ENCODE measurements at regions not wholly inside any gene's neighbourhood (a gene's known extent, or its start where the extent isn't known, plus 50 kb on each side); places are given as distances from the start of the nearest gene placed in this dataset.

GRCh38 chr6:11650025-11650696 is 112.6 kb downstream of the TMEM170B start:
- WGBS (ENCODE audit: low lambda C conversion rate, missing lambda C conversion rate) = 40% methylated on average over 7 of the region's 7 CpGs
- no peak overlapping the region for H3K27ac ChIP-seq

GRCh38 chr6:11650711-11651110 is 113.2 kb downstream of the TMEM170B start:
- TF ChIP-seq EZH2 (IDR thresholded peaks at IDR 0.05; ENCODE audit: borderline replicate concordance) = no peak
- TF ChIP-seq EZH2phosphoT487 (IDR thresholded peaks at IDR 0.05; ENCODE audit: low read depth, severe bottlenecking, unreplicated experiment) = no peak
- TF ChIP-seq CTCF (IDR thresholded peaks at IDR 0.05; ENCODE audit: poor library complexity) = no peak

More at GRCh38 chr6:11650025-11650696, 112.6 kb downstream of the TMEM170B start:
- DNase-seq (ENCODE audit: low spot score) = no peak
- no peaks in the 10 kb centered on the region for H3K36me3 ChIP-seq (replicated peaks; ENCODE audit: insufficient read depth, low read depth)
- peaks cover under 1% of the 10 kb centered on the region for H3K4me1 ChIP-seq (ENCODE audit: insufficient read depth)
- H3K4me3 ChIP-seq = no peak overlapping the region
- no peaks in the 10 kb centered on the region for H3K27me3 ChIP-seq
- H3K79me2 ChIP-seq = no peaks in the 10 kb centered on the region
- H4K20me1 ChIP-seq (ENCODE audit: insufficient read depth, poor library complexity, severe bottlenecking) = no peaks in the 10 kb centered on the region
- no peak overlapping the region for H2AFZ ChIP-seq
- no peaks in the 10 kb centered on the region for H3K9me2 ChIP-seq (replicated peaks; ENCODE audit: insufficient read depth)
- H3K9me3 ChIP-seq (ENCODE audit: low read depth) = no peaks in the 10 kb centered on the region
- TF ChIP-seq EZH2phosphoT487 (IDR thresholded peaks at IDR 0.05; ENCODE audit: low read depth, severe bottlenecking, unreplicated experiment) (no peak), CTCF (IDR thresholded peaks at IDR 0.05; ENCODE audit: poor library complexity) (no peak), EZH2 (IDR thresholded peaks at IDR 0.05; ENCODE audit: borderline replicate concordance) (no peak)
- H3K4me2 ChIP-seq = no peak overlapping the region

GRCh38 chr6:11653028-11653583 is 115.6 kb downstream of the TMEM170B start:
- H3K79me2 ChIP-seq = no peaks in the 10 kb centered on the region
- no peaks in the 10 kb centered on the region for H3K9me3 ChIP-seq (ENCODE audit: low read depth)
- H3K27ac ChIP-seq = peak overlapping the region; percentile 36
- H3K27me3 ChIP-seq = no peaks in the 10 kb centered on the region
- H3K36me3 ChIP-seq (replicated peaks; ENCODE audit: insufficient read depth, low read depth) = no peaks in the 10 kb centered on the region
- H3K4me3 ChIP-seq = no peak overlapping the region
- 38% methylated on average over 8 of the region's 8 CpGs for WGBS (ENCODE audit: low lambda C conversion rate, missing lambda C conversion rate)
- H4K20me1 ChIP-seq (ENCODE audit: insufficient read depth, poor library complexity, severe bottlenecking) = no peaks in the 10 kb centered on the region
- DNase-seq (ENCODE audit: low spot score) = peak; percentile 64
- H3K4me2 ChIP-seq = no peak overlapping the region
- peaks cover 4% of the 10 kb centered on the region for H3K4me1 ChIP-seq (ENCODE audit: insufficient read depth)
- no peaks in the 10 kb centered on the region for H3K9me2 ChIP-seq (replicated peaks; ENCODE audit: insufficient read depth)
- no peak overlapping the region for H2AFZ ChIP-seq
- TF ChIP-seq EZH2phosphoT487 (IDR thresholded peaks at IDR 0.05; ENCODE audit: low read depth, severe bottlenecking, unreplicated experiment) (no peak), EZH2 (IDR thresholded peaks at IDR 0.05; ENCODE audit: borderline replicate concordance) (no peak), CTCF (IDR thresholded peaks at IDR 0.05; ENCODE audit: poor library complexity) (no peak)

More at GRCh38 chr6:11650711-11651110, 113.2 kb downstream of the TMEM170B start:
- Histone ChIP-seq H3K4me1 (ENCODE audit: insufficient read depth) (peaks cover 4% of the 10 kb centered on the region), H3K36me3 (replicated peaks; ENCODE audit: insufficient read depth, low read depth) (no peaks in the 10 kb centered on the region), H3K9me2 (replicated peaks; ENCODE audit: insufficient read depth) (no peaks in the 10 kb centered on the region), H3K27ac (no peak overlapping the region), H3K27me3 (no peaks in the 10 kb centered on the region), H2AFZ (no peak overlapping the region), H3K4me3 (no peak overlapping the region), H3K4me2 (no peak overlapping the region), H3K9me3 (ENCODE audit: low read depth) (no peaks in the 10 kb centered on the region), H3K79me2 (no peaks in the 10 kb centered on the region), H4K20me1 (ENCODE audit: insufficient read depth, poor library complexity, severe bottlenecking) (no peaks in the 10 kb centered on the region)
- WGBS (ENCODE audit: low lambda C conversion rate, missing lambda C conversion rate) = 50% methylated on average over 1 of the region's 1 CpG
- DNase-seq (ENCODE audit: low spot score) = no peak
